GM10248 (cell line): ENCODE measurements at regions not wholly inside any gene's neighbourhood (a gene's known extent, or its start where the extent isn't known, plus 50 kb on each side); places are given as distances from the start of the nearest gene placed in this dataset.

Source experiments
- CTCF ChIA-PET: fragments of 300-600 bp; sonication (Branson Sonifier 250); formaldehyde crosslinking; extraction: SDS; loops from one replicate; lab custom pipeline; 2021; ENCODE audit warnings: antibody characterized with exemption; lab: Yijun Ruan, JAX
- POLR2A ChIA-PET: fragments of 350-650 bp; sonication (Branson Sonifier 250); formaldehyde crosslinking; extraction: SDS; loops from one replicate; lab custom pipeline; 2020; ENCODE audit warnings: antibody characterized with exemption; lab: Yijun Ruan, JAX
- DNase-seq: peaks from one replicate; pipeline ENCODE4 v3.0.0; 2012; ENCODE audit errors: extremely low spot score
- TF ChIP-seq, protein P1 (sequence below): IDR thresholded peaks from 2 replicates; pipeline ENCODE4 v1.5.1; 2012; ENCODE audit warnings: mild to moderate bottlenecking, low read depth; ENCODE audit errors: extremely low read depth, missing control alignments, control extremely low read depth

- TF ChIP-seq, protein P1, sequence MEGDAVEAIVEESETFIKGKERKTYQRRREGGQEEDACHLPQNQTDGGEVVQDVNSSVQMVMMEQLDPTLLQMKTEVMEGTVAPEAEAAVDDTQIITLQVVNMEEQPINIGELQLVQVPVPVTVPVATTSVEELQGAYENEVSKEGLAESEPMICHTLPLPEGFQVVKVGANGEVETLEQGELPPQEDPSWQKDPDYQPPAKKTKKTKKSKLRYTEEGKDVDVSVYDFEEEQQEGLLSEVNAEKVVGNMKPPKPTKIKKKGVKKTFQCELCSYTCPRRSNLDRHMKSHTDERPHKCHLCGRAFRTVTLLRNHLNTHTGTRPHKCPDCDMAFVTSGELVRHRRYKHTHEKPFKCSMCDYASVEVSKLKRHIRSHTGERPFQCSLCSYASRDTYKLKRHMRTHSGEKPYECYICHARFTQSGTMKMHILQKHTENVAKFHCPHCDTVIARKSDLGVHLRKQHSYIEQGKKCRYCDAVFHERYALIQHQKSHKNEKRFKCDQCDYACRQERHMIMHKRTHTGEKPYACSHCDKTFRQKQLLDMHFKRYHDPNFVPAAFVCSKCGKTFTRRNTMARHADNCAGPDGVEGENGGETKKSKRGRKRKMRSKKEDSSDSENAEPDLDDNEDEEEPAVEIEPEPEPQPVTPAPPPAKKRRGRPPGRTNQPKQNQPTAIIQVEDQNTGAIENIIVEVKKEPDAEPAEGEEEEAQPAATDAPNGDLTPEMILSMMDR, result no peak
These were observed 737.7 kb downstream of the NLGN4X start for GRCh38 chrX:5490786-5491563.

GRCh38 chrX:5474282-5474681, 754.4 kb downstream of the NLGN4X start:
- TF ChIP-seq, protein P1, result no peak
- CTCF ChIA-PET, result no interaction called here
- DNase-seq, result no peak
- POLR2A ChIA-PET, result no interaction called here

More at GRCh38 chrX:5490786-5491563, 737.7 kb downstream of the NLGN4X start:
- no peak for DNase-seq
- CTCF ChIA-PET, result no interaction called here
- POLR2A ChIA-PET, result no interaction called here

- no peak for DNase-seq
- POLR2A ChIA-PET, result no interaction called here
- CTCF ChIA-PET, result no interaction called here
- TF ChIP-seq, protein P1, result no peak
These were observed 770.3 kb downstream of the NLGN4X start for GRCh38 chrX:5458300-5458842.

- POLR2A ChIA-PET, result no interaction called here
- CTCF ChIA-PET, result no interaction called here
- TF ChIP-seq, protein P1, result no peak
- DNase-seq, result no peak
These were observed 779.3 kb downstream of the NLGN4X start for GRCh38 chrX:5449323-5449722.

- TF ChIP-seq, protein P1, result no peak
- POLR2A ChIA-PET, result no interaction called here
- no peak for DNase-seq
- CTCF ChIA-PET, result no interaction called here
These were observed 796.8 kb downstream of the NLGN4X start for GRCh38 chrX:5431823-5432222.

DNA sequence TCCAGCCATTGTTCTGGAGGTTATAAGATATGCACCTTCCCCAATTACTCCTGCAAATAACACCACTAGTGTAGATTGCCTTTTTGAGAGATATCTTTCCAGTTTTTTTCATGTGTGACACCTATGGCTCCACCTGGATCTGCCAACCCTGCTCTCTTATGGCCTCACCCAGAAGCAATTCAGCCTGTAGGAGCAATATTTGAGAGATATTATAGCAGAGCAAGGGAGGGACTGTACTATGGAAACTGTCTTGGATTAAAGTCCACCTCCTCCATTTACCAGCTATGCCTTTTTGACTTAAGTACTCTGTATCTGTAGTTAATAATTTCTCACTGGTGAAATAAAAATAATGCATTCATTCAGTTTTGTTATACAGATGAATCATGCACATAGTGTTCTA, 803.5 kb downstream of the NLGN4X start:
- no peak for DNase-seq
- ChIA-PET POLR2A (no interaction called here), CTCF (no interaction called here)

More for the DNA sequence above, 803.5 kb downstream of the NLGN4X start:
- TF ChIP-seq, protein P1, result no peak
